Caco-2 (cell line): ENCODE measurements at regions not wholly inside any gene's neighbourhood (a gene's known extent, or its start where the extent isn't known, plus 50 kb on each side); places are given as distances from the start of the nearest gene placed in this dataset.

Experiments
- BruUV-seq: library from RNA; stranded (reverse); fragments of 400-500 nt; replicated peaks from 2 replicates; lab custom pipeline; 2021; lab: Mats Ljungman, UMichigan
- CTCF ChIA-PET: fragments of 300-600 bp; sonication (Branson Sonifier 250); formaldehyde crosslinking; loops from one replicate; lab custom pipeline; 2022; ENCODE audit warnings: antibody characterized with exemption; lab: Charles Lee
- POLR2A ChIA-PET: fragments of 300-600 bp; sonication (Branson Sonifier 250); formaldehyde crosslinking; loops from one replicate; lab custom pipeline; 2022; ENCODE audit warnings: antibody characterized with exemption; lab: Charles Lee
- DNase-seq, 2 experiments: peaks; one replicate each; pipeline versions ENCODE4 v3.0.0 to v3.0.0-alpha.2; 2020 to 2022
- H3K27me3 ChIP-seq: replicated peaks from 2 replicates; pipeline ENCODE4 v1.6.0; 2011; ENCODE audit warnings: low read length; ENCODE audit not compliant: control insufficient read depth, insufficient read depth
- H3K36me3 ChIP-seq: 2 replicates; pipeline ENCODE4 v1.5.1; 2011; ENCODE audit warnings: low read length; ENCODE audit not compliant: control insufficient read depth, insufficient read depth
- H3K4me1 ChIP-seq: fragments of 250-450 bp; sonication (Bioruptor Pico); 2 replicates; pipeline ENCODE4 v1.5.1; 2020; ENCODE audit warnings: mild to moderate bottlenecking
- H3K4me3 ChIP-seq: 2 replicates; pipeline ENCODE4 v1.5.1; 2011; ENCODE audit warnings: low read depth, mild to moderate bottlenecking, control low read depth, low read length
- H3K9me3 ChIP-seq: fragments of 250-450 bp; sonication (Bioruptor Pico); 2 replicates; pipeline ENCODE4 v1.5.1; 2020; ENCODE audit warnings: mild to moderate bottlenecking, moderate library complexity
- H3K27ac Mint-ChIP-seq: one replicate; pipeline ENCODE4 v1.8.0; 2022; ENCODE audit warnings: mixed read lengths; ENCODE audit not compliant: unreplicated experiment
- H3K27me3 Mint-ChIP-seq: one replicate; pipeline ENCODE4 v1.8.0; 2022; ENCODE audit warnings: mixed read lengths; ENCODE audit not compliant: insufficient read depth, unreplicated experiment
- H3K36me3 Mint-ChIP-seq: one replicate; pipeline ENCODE4 v1.8.0; 2022; ENCODE audit warnings: mild to moderate bottlenecking, mixed read lengths; ENCODE audit not compliant: insufficient read depth, unreplicated experiment
- H3K4me1 Mint-ChIP-seq: one replicate; pipeline ENCODE4 v1.8.0; 2022; ENCODE audit warnings: low read depth, mixed read lengths; ENCODE audit not compliant: unreplicated experiment
- H3K4me3 Mint-ChIP-seq: one replicate; pipeline ENCODE4 v1.8.0; 2022; ENCODE audit warnings: mild to moderate bottlenecking, moderate library complexity, mixed read lengths; ENCODE audit not compliant: unreplicated experiment
- H3K9me3 Mint-ChIP-seq: one replicate; pipeline ENCODE4 v1.8.0; 2022; ENCODE audit warnings: mixed read lengths; ENCODE audit not compliant: unreplicated experiment
- intact Hi-C: fragments of 100-400 bp; cut with micrococcal nuclease; formaldehyde crosslinking; loops from one replicate; pipeline ENCODE4 v1.10.0; 2022; ENCODE audit not compliant: unreplicated experiment
- TF ChIP-seq, protein P1 (sequence below), 2 experiments: fragments of 200-600 bp in 1 of 2; IDR thresholded peaks; 1 replicate in 1 of 2; 2 replicates in 1 of 2; pipeline versions ENCODE4 v1.5.1 to v1.8.0; 2011 to 2022; ENCODE audit warnings: antibody characterized with exemption in 1 of 2, control low read depth in 1 of 2, inconsistent platforms in 1 of 2, low read depth in 1 of 2, low read length in 1 of 2, mild to moderate bottlenecking in 1 of 2, moderate library complexity in 1 of 2; ENCODE audit not compliant: insufficient read depth in 1 of 2, severe bottlenecking in 1 of 2, unreplicated experiment in 1 of 2

DNA sequence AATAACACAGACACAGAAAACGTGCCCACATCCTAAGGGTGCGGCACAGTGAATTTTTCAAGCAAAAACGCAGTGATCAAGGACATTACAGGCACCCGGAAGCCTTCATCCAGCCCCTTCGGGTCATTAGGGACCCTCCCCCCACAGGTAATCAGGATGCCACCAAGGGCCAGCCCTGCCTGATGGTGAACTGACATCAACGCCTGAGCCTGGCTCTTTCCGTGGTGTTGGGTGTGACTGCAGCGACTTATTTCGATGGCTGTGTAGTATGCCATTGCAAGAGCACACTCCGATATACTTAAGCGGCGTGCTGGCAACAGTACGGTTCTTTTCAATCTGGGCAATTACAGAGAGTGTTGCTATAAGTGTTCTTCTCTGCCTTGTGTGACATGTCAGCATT is 310.0 kb upstream of the IRX1 start:
- DNase-seq = no peak
- H3K9me3 ChIP-seq = no peaks in the 10 kb centered on the region
- H3K36me3 ChIP-seq = no peaks in the 10 kb centered on the region
- Mint-ChIP-seq H3K27me3 (no peaks in the 10 kb centered on the region), H3K4me1 (no peaks in the 10 kb centered on the region), H3K27ac (no peak overlapping the region), H3K4me3 (no peak overlapping the region), H3K36me3 (no peaks in the 10 kb centered on the region), H3K9me3 (peaks cover 10% of the 10 kb centered on the region)
- no peak overlapping the region for H3K4me3 ChIP-seq
- BruUV-seq = no TSS peak
- H3K4me1 ChIP-seq = no peaks in the 10 kb centered on the region
- CTCF ChIA-PET = no interaction called here
- TF ChIP-seq, protein P1, sequence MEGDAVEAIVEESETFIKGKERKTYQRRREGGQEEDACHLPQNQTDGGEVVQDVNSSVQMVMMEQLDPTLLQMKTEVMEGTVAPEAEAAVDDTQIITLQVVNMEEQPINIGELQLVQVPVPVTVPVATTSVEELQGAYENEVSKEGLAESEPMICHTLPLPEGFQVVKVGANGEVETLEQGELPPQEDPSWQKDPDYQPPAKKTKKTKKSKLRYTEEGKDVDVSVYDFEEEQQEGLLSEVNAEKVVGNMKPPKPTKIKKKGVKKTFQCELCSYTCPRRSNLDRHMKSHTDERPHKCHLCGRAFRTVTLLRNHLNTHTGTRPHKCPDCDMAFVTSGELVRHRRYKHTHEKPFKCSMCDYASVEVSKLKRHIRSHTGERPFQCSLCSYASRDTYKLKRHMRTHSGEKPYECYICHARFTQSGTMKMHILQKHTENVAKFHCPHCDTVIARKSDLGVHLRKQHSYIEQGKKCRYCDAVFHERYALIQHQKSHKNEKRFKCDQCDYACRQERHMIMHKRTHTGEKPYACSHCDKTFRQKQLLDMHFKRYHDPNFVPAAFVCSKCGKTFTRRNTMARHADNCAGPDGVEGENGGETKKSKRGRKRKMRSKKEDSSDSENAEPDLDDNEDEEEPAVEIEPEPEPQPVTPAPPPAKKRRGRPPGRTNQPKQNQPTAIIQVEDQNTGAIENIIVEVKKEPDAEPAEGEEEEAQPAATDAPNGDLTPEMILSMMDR (IDR thresholded peaks at IDR 0.05; ENCODE audit: insufficient read depth in 1 of 2, low read depth in 1 of 2, low read length in 1 of 2, severe bottlenecking in 1 of 2, unreplicated experiment in 1 of 2) = no peak
- POLR2A ChIA-PET = no interaction called here
- no peaks in the 10 kb centered on the region for H3K27me3 ChIP-seq
- intact Hi-C loops = no loop called here

DNA sequence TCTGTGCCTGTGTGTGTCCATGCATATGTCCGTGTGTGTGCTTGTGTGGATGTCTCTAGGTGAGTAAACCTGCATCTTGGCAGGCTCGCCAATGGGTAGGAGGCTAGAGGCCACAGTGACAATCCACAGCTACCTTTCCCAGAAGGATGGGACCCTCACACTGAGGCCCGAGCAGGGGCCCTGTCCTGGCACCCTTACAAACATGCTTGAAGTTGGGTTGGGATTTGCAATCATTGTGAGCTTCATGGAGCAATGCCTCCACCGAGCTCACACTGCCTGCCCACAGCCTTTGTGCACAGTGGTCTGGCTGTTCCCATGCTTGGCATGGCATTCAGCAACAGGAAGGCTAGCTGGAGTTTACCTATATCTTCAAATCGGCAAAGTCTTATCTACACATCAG is 311.1 kb upstream of the IRX1 start:
- H3K4me1 ChIP-seq = no peaks in the 10 kb centered on the region
- H3K36me3 Mint-ChIP-seq = no peaks in the 10 kb centered on the region
- H3K4me3 ChIP-seq = no peak overlapping the region
- ChIA-PET POLR2A (no interaction called here), CTCF (no interaction called here)
- H3K27me3 ChIP-seq = no peaks in the 10 kb centered on the region
- no TSS peak for BruUV-seq
- no peaks in the 10 kb centered on the region for H3K27me3 Mint-ChIP-seq
- no peaks in the 10 kb centered on the region for H3K4me1 Mint-ChIP-seq
- H3K4me3 Mint-ChIP-seq = no peak overlapping the region
- DNase-seq = no peak
- no peaks in the 10 kb centered on the region for H3K36me3 ChIP-seq
- TF ChIP-seq, protein P1 (IDR thresholded peaks at IDR 0.05; ENCODE audit: insufficient read depth in 1 of 2, low read depth in 1 of 2, low read length in 1 of 2, severe bottlenecking in 1 of 2, unreplicated experiment in 1 of 2) = no peak
- peaks cover 10% of the 10 kb centered on the region for H3K9me3 Mint-ChIP-seq
- no peak overlapping the region for H3K27ac Mint-ChIP-seq
- H3K9me3 ChIP-seq = no peaks in the 10 kb centered on the region
- intact Hi-C loops = no loop called here

DNA sequence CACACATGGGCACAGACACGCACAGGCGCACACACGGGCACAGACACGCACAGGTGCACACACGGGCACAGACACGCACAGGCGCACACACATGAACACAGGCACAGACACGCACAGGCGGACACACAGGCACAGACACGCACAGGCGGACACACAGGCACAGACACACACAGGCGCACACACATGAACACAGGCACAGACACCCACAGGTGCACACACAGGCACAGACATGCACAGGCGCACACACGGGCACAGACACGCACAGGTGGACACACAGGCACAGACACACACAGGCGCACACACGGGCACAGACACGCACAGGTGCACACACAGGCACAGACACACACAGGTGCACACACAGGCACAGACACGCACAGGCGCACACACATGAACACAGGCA is 312.8 kb upstream of the IRX1 start:
- intact Hi-C loops = no loop called here
- BruUV-seq = no TSS peak
- no peak for DNase-seq
- no peaks in the 10 kb centered on the region for H3K9me3 ChIP-seq
- H3K36me3 ChIP-seq = no peaks in the 10 kb centered on the region
- H3K36me3 Mint-ChIP-seq = no peaks in the 10 kb centered on the region
- no peak overlapping the region for H3K27ac Mint-ChIP-seq
- CTCF ChIA-PET = no interaction called here
- POLR2A ChIA-PET = no interaction called here
- TF ChIP-seq, protein P1 (IDR thresholded peaks at IDR 0.05; ENCODE audit: insufficient read depth in 1 of 2, low read depth in 1 of 2, low read length in 1 of 2, severe bottlenecking in 1 of 2, unreplicated experiment in 1 of 2) = no peak
- H3K4me1 ChIP-seq = no peaks in the 10 kb centered on the region
- H3K4me3 ChIP-seq = no peak overlapping the region
- H3K9me3 Mint-ChIP-seq = peaks cover 10% of the 10 kb centered on the region
- no peaks in the 10 kb centered on the region for H3K27me3 ChIP-seq
- no peaks in the 10 kb centered on the region for H3K27me3 Mint-ChIP-seq
- no peaks in the 10 kb centered on the region for H3K4me1 Mint-ChIP-seq
- H3K4me3 Mint-ChIP-seq = no peak overlapping the region
